Uterus (tissue), 3 donors: ENCODE measurements at regions not wholly inside any gene's neighbourhood (a gene's known extent, or its start where the extent isn't known, plus 50 kb on each side); places are given as distances from the start of the nearest gene placed in this dataset.

Experiments used
- DNase-seq, 2 donors: peaks; one replicate each; pipeline ENCODE4 v3.0.0-alpha.2; 2019 to 2020
- H3K27ac ChIP-seq, 2 donors: fragments of 200-600 bp; sonication (generic); 1 replicate in 1 of 2; 2 replicates in 1 of 2; pipeline ENCODE4 v1.5.1; 2016 to 2018
- H3K27me3 ChIP-seq, 2 donors: fragments of 200-600 bp; sonication (generic); one replicate each; pipeline ENCODE4 v1.5.1; 2018 to 2019; ENCODE audit warnings: control low read depth in 1 of 2
- H3K36me3 ChIP-seq, 2 donors: fragments of 200-600 bp; sonication (generic); one replicate each; pipeline ENCODE4 v1.5.1; 2019; ENCODE audit warnings: control low read depth in 1 of 2
- H3K4me1 ChIP-seq, 2 donors: fragments of 200-600 bp; sonication (generic); one replicate each; pipeline ENCODE4 v1.5.1; 2018 to 2019; ENCODE audit warnings: control low read depth in 1 of 2
- H3K4me3 ChIP-seq, 2 donors: fragments of 200-600 bp; sonication (generic); 1 replicate in 1 of 2; 2 replicates in 1 of 2; pipeline ENCODE4 v1.5.1; 2018 to 2019; ENCODE audit warnings: mild to moderate bottlenecking in 1 of 2
- H3K9me3 ChIP-seq, 2 donors: fragments of 200-600 bp; sonication (generic); one replicate each; pipeline ENCODE4 v1.5.1; 2019; ENCODE audit warnings: control low read depth in 1 of 2
- POLR2A ChIP-seq, 2 donors: fragments of 450-650 bp; IDR thresholded peaks; one replicate each; pipeline ENCODE4 v1.6.1; 2016; ENCODE audit warnings: antibody characterized with exemption in 2 of 2, mild to moderate bottlenecking in 1 of 2, moderate library complexity in 1 of 2
- intact Hi-C: fragments of 100-400 bp; cut with DNase I; formaldehyde crosslinking; loops from one replicate; pipeline ENCODE4 v1.15.1; 2023; ENCODE audit warnings: low total_unique reads
- TF ChIP-seq, protein P1 (sequence below), 4 experiments: fragments of 200-600 bp in 2 of 4; fragments of 450-650 bp in 2 of 4; sonication (generic) in 2 of 4; IDR thresholded peaks; one replicate each; pipeline ENCODE4 v1.5.1; 2016 to 2019; ENCODE audit warnings: antibody characterized with exemption in 4 of 4, mild to moderate bottlenecking in 2 of 4, moderate library complexity in 1 of 4
- donor health status: DM: yes; HTN: yes; CAD: no.

DNA sequence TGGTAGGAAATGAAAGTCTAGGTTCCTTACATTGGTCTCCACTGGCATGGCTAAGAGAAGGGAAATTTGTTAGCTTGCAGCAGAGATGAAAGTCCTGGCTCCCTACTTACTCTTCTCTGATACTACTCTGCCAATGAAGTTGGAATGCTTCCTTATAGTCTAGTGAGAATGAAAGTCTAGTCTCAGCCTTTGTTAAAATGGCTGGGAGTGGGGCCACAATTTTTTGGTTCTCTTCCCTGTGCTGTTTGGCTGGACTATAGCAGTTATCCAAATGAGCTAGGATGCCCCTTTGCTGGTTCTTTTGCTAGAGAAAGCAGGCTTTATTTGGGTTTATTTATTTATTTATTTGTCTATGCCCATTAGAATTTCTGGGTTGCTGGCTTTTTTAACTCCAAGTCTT is 414.3 kb downstream of the AASDHPPT start:
- DNase-seq, result no peak
- intact Hi-C loops, result no loop called here
- Histone ChIP-seq H3K4me3 (no peak overlapping the region), H3K9me3 (no peaks in the 10 kb centered on the region), H3K27ac (no peak overlapping the region), H3K27me3 (no peaks in the 10 kb centered on the region), H3K4me1 (no peaks in the 10 kb centered on the region), H3K36me3 (no peaks in the 10 kb centered on the region)
- TF ChIP-seq, protein P1, sequence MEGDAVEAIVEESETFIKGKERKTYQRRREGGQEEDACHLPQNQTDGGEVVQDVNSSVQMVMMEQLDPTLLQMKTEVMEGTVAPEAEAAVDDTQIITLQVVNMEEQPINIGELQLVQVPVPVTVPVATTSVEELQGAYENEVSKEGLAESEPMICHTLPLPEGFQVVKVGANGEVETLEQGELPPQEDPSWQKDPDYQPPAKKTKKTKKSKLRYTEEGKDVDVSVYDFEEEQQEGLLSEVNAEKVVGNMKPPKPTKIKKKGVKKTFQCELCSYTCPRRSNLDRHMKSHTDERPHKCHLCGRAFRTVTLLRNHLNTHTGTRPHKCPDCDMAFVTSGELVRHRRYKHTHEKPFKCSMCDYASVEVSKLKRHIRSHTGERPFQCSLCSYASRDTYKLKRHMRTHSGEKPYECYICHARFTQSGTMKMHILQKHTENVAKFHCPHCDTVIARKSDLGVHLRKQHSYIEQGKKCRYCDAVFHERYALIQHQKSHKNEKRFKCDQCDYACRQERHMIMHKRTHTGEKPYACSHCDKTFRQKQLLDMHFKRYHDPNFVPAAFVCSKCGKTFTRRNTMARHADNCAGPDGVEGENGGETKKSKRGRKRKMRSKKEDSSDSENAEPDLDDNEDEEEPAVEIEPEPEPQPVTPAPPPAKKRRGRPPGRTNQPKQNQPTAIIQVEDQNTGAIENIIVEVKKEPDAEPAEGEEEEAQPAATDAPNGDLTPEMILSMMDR (IDR thresholded peaks at IDR 0.05), result no peak
- no peak for TF ChIP-seq POLR2A (IDR thresholded peaks at IDR 0.05)

DNA sequence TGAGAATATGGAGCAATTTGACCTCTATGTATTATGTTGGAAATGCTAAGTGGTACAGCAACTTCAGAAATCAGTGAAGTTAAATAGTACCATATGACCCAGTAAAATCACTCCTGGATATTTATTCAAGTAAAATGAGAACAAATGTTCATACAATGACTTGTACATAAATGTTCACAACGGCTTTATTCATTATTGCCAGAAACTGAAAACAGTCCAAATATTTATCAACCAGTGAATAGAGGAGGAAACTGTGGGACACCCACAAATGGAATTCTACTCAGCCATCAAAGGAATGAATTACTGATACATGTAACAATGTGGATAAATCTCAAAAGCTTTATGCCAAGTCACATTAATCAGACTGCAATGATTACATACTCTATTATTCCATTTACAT is 416.3 kb downstream of the AASDHPPT start:
- TF ChIP-seq, protein P1 (IDR thresholded peaks at IDR 0.05), result no peak
- no peak for TF ChIP-seq POLR2A (IDR thresholded peaks at IDR 0.05)
- Histone ChIP-seq H3K4me3 (no peak overlapping the region), H3K4me1 (no peaks in the 10 kb centered on the region), H3K36me3 (no peaks in the 10 kb centered on the region), H3K27ac (no peak overlapping the region), H3K9me3 (no peaks in the 10 kb centered on the region), H3K27me3 (no peaks in the 10 kb centered on the region)
- intact Hi-C loops, result no loop called here
- no peak for DNase-seq

DNA sequence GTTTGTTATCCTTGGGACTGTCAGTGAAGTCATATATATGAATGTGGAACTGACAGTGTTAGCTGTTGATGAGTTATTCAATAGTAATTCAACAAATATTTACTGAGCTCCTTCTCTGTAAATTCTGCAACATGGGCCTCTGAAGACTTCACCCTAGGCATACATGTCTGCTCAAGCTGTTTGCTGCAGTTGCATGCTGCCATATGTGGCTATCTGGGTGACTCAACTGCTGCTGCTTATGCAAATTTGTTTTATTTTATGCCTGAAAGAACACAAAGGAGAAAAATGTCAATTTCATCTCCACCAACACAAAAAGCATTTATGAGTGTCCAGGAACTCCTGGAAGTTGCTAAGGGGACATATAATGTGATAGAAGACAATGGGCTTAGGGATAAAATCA is 417.6 kb downstream of the AASDHPPT start:
- no peak overlapping the region for H3K4me3 ChIP-seq
- no peaks in the 10 kb centered on the region for H3K4me1 ChIP-seq
- H3K27me3 ChIP-seq, result no peaks in the 10 kb centered on the region
- DNase-seq, result no peak
- no peaks in the 10 kb centered on the region for H3K36me3 ChIP-seq
- no peaks in the 10 kb centered on the region for H3K9me3 ChIP-seq
- intact Hi-C loops, result no loop called here
- H3K27ac ChIP-seq, result no peak overlapping the region
- TF ChIP-seq, protein P1 (IDR thresholded peaks at IDR 0.05), result no peak
- TF ChIP-seq POLR2A (IDR thresholded peaks at IDR 0.05), result no peak

DNA sequence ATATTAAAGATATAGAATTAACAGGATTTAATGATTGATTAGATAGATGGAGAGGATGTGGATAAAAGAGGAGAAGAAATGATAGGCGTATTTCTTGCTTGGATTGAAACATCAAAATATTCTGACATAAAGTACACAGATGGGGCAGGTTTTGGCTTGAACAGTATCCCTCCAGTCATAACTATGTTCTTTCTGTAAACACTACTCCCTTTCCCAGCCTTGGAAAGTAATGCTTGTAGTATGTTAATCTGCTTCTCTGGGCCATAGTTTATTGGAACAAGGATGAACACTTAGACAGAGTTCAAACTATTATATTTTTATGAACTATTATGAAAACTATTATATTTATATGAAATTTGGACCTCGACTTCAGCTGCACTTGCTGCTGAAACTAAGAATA is 419.2 kb downstream of the AASDHPPT start:
- no peak overlapping the region for H3K27ac ChIP-seq
- H3K4me3 ChIP-seq, result no peak overlapping the region
- H3K27me3 ChIP-seq, result no peaks in the 10 kb centered on the region
- H3K36me3 ChIP-seq, result no peaks in the 10 kb centered on the region
- H3K9me3 ChIP-seq, result no peaks in the 10 kb centered on the region
- intact Hi-C loops, result no loop called here
- TF ChIP-seq, protein P1 (IDR thresholded peaks at IDR 0.05), result no peak
- TF ChIP-seq POLR2A (IDR thresholded peaks at IDR 0.05), result no peak
- no peaks in the 10 kb centered on the region for H3K4me1 ChIP-seq
- DNase-seq, result no peak

DNA sequence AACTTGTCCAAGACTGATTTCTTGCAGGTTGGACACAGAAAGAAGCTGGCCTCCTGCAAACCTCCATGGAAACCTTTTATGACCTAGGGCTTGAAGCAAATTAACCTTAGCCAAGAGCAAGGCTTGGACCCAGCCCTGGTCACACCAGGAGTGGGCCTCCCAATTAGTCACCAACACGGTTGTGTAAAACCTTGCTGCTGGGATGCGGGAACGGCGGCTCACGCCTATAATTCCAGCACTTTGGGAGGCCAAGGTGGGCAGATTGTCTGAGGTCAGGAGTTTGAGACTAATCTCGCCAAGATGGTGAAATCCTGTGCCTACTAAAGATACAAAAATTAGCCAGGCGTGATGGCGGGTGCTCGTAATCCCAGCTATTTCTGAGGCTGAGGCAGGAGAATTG is 419.9 kb downstream of the AASDHPPT start:
- Histone ChIP-seq H3K4me3 (no peak overlapping the region), H3K27me3 (no peaks in the 10 kb centered on the region), H3K27ac (no peak overlapping the region), H3K36me3 (no peaks in the 10 kb centered on the region), H3K9me3 (no peaks in the 10 kb centered on the region), H3K4me1 (no peaks in the 10 kb centered on the region)
- intact Hi-C loops, result no loop called here
- DNase-seq, result no peak
- TF ChIP-seq, protein P1 (IDR thresholded peaks at IDR 0.05), result no peak
- no peak for TF ChIP-seq POLR2A (IDR thresholded peaks at IDR 0.05)
